ENCODE measurements at regions not wholly inside any gene's neighbourhood (a gene's known extent, or its start where the extent isn't known, plus 50 kb on each side); places are given as distances from the start of the nearest gene placed in this dataset.

- TF ChIP-seq CTCF (conservative IDR thresholded peaks at IDR 0.05) (no peak), ZFX (IDR thresholded peaks at IDR 0.05) (no peak)
- no peak overlapping the region for H3K27ac ChIP-seq
Measured at GRCh38 chr9:78443946-78444345, 147.0 kb downstream of the PSAT1 start.

- no peak for TF ChIP-seq ZFX (IDR thresholded peaks at IDR 0.05)
- TF ChIP-seq CTCF (conservative IDR thresholded peaks at IDR 0.05) = no peak
- no peak overlapping the region for H3K27ac ChIP-seq
Measured at GRCh38 chr9:78448960-78449673, 152.2 kb downstream of the PSAT1 start.

DNA sequence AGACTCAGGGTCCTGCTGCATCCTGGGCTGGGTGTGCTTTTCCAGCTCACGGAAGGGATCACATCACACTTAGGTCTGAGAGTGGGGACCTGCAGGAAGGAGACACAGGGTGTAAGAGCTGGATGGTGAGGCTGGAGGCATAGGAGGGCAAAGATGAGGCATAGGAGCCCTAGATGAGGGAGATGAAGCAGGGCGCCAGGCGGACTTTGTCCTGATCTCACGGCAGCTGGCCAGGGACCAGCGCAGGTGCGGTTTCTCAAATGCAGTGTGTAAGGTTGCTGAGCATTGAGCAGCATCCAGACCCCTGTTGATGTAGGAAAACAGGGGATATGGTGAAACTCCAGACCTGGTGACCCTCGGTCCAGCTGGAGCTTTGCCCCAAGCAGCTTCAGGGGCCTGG, 156.5 kb downstream of the PSAT1 start:
- TF ChIP-seq CTCF (conservative IDR thresholded peaks at IDR 0.05) (no peak), ZFX (IDR thresholded peaks at IDR 0.05) (no peak)

GRCh38 chr9:78462611-78463010, 165.7 kb downstream of the PSAT1 start:
- TF ChIP-seq CTCF (conservative IDR thresholded peaks at IDR 0.05) = no peak
- TF ChIP-seq ZFX (IDR thresholded peaks at IDR 0.05) = no peak
- no peak overlapping the region for H3K27ac ChIP-seq

More for the DNA sequence above, 156.5 kb downstream of the PSAT1 start:
- H3K27ac ChIP-seq = no peak overlapping the region

DNA sequence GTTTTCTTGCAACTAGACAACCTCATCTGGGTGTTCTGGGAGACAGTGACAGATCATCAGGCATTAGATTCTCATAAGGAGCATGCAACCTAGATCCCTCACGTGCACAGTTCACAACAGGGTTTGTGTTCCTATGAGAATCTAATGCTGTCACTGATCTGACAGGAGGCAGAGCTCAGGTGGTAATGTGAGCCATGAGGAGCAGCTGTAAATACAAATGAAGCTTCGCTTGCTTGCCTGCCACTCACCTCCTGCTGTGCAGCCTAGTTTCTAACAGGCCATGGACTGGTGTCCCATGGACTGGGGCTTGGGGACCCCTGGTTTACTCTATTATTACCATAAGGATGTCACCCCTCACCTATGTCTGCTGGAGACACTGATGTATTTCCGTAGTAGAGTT, 166.8 kb downstream of the PSAT1 start:
- TF ChIP-seq ZFX (IDR thresholded peaks at IDR 0.05) (no peak), CTCF (conservative IDR thresholded peaks at IDR 0.05) (no peak)
- H3K27ac ChIP-seq = no peak overlapping the region

GRCh38 chr9:78468231-78468630, 171.3 kb downstream of the PSAT1 start:
- no peak for TF ChIP-seq ZFX (IDR thresholded peaks at IDR 0.05)
- TF ChIP-seq CTCF (conservative IDR thresholded peaks at IDR 0.05) = no peak
- H3K27ac ChIP-seq = peak overlapping the region; percentile 16; the same call in 1 of the 2 replicates

GRCh38 chr9:78468974-78469576, 172.2 kb downstream of the PSAT1 start:
- no peak overlapping the region for H3K27ac ChIP-seq
- TF ChIP-seq ZFX (IDR thresholded peaks at IDR 0.05) = no peak
- no peak for TF ChIP-seq CTCF (conservative IDR thresholded peaks at IDR 0.05)
